Astrocyte (in vitro differentiated cells and primary cell): ENCODE measurements at regions not wholly inside any gene's neighbourhood (a gene's known extent, or its start where the extent isn't known, plus 50 kb on each side); places are given as distances from the start of the nearest gene placed in this dataset.

Experiments used
- EZH2 ChIP-seq: IDR thresholded peaks from 2 replicates; pipeline ENCODE4 v1.6.1; 2012; ENCODE audit warnings: mild to moderate bottlenecking, low read length, inconsistent platforms; ENCODE audit not compliant: insufficient read depth
- TF ChIP-seq, protein P1 (sequence below): IDR thresholded peaks from 2 replicates; pipeline ENCODE4 v1.5.1; 2011; ENCODE audit warnings: low read depth, mild to moderate bottlenecking, inconsistent platforms, low read length, moderate library complexity; ENCODE audit not compliant: insufficient read depth

DNA sequence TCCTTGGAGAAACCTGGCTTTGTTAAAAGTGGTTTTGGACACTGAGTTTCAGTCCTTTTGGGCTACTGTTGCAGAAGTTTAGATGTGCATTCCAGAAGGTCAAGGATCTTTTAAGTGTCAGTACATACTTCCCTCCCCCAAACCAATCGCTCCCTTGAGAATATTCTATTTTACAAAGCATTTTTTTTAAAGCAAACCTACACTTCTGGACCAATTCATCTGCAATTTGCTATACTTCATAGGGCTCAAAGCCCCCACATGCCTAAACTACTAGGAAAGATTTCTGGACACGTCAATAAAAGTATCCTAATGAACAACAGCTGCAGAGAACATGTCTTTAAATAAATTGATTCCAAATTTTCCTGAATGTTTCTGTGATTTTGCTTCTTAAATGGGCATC is 157.6 kb downstream of the RDH14 start:
- TF ChIP-seq, protein P1, sequence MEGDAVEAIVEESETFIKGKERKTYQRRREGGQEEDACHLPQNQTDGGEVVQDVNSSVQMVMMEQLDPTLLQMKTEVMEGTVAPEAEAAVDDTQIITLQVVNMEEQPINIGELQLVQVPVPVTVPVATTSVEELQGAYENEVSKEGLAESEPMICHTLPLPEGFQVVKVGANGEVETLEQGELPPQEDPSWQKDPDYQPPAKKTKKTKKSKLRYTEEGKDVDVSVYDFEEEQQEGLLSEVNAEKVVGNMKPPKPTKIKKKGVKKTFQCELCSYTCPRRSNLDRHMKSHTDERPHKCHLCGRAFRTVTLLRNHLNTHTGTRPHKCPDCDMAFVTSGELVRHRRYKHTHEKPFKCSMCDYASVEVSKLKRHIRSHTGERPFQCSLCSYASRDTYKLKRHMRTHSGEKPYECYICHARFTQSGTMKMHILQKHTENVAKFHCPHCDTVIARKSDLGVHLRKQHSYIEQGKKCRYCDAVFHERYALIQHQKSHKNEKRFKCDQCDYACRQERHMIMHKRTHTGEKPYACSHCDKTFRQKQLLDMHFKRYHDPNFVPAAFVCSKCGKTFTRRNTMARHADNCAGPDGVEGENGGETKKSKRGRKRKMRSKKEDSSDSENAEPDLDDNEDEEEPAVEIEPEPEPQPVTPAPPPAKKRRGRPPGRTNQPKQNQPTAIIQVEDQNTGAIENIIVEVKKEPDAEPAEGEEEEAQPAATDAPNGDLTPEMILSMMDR = no peak
- TF ChIP-seq EZH2 = no peak
